ENCODE measurements at regions not wholly inside any gene's neighbourhood (a gene's known extent, or its start where the extent isn't known, plus 50 kb on each side); places are given as distances from the start of the nearest gene placed in this dataset.

DNA sequence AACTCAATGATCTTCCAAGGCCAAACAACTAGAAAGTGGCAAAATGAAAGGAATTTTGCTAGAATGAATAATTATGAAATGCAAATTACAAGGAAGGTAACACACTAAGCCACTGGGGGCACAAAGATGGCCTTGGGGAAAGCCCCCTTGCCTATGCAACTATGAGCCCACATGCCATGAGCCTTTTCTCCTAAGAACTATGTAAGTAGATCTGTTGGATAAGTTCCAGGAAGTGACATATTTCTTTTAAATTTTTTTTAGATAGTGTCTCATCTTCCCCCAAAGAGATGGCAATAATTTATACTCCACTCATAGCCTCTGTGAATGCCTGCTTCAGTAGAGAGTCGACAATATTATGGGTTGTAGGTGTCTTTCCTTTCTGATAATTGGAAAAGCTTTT is 257.8 kb downstream of the AUH start:
- no peak for TF ChIP-seq POLR2AphosphoS5 (IDR thresholded peaks at IDR 0.05; ENCODE audit: low read depth, low read length)
- TF ChIP-seq POLR2A (IDR thresholded peaks at IDR 0.05; ENCODE audit: low read depth, low read length) = no peak
- TF ChIP-seq TAF1 (IDR thresholded peaks at IDR 0.05; ENCODE audit: borderline replicate concordance, low read depth, low read length) = no peak
